ENCODE measurements at regions not wholly inside any gene's neighbourhood (a gene's known extent, or its start where the extent isn't known, plus 50 kb on each side); places are given as distances from the start of the nearest gene placed in this dataset.

GRCh38 chr13:73782450-73783449 is 351.5 kb downstream of the KLF12 start:
- ATAC-seq = no peak

GRCh38 chr13:73781384-73781783 is 352.8 kb downstream of the KLF12 start:
- ATAC-seq = no peak

GRCh38 chr13:73779881-73780280 is 354.3 kb downstream of the KLF12 start:
- no peak for ATAC-seq

- ATAC-seq = no peak
These were observed 355.9 kb downstream of the KLF12 start for GRCh38 chr13:73778242-73778864.

- ATAC-seq = no peak
These were observed 357.1 kb downstream of the KLF12 start for GRCh38 chr13:73777134-73777533.

GRCh38 chr13:73776151-73776785 is 357.9 kb downstream of the KLF12 start:
- no peak for ATAC-seq

GRCh38 chr13:73773168-73773549 is 361.0 kb downstream of the KLF12 start:
- ATAC-seq = no peak

GRCh38 chr13:73772449-73773167 is 361.6 kb downstream of the KLF12 start:
- ATAC-seq = no peak

GRCh38 chr13:73767747-73768315 is 366.4 kb downstream of the KLF12 start:
- no peak for ATAC-seq

GRCh38 chr13:73767191-73767741 is 366.9 kb downstream of the KLF12 start:
- ATAC-seq = no peak

GRCh38 chr13:73765651-73766384 is 368.4 kb downstream of the KLF12 start:
- no peak for ATAC-seq

GRCh38 chr13:73759434-73759833 is 374.8 kb downstream of the KLF12 start:
- ATAC-seq = no peak

GRCh38 chr13:73757481-73758233 is 376.5 kb downstream of the KLF12 start:
- no peak for ATAC-seq

- peak; percentile 56 for ATAC-seq
These were observed 379.4 kb downstream of the KLF12 start for GRCh38 chr13:73754727-73755292.

GRCh38 chr13:73754241-73754640 is 380.0 kb downstream of the KLF12 start:
- ATAC-seq = no peak

GRCh38 chr13:73751290-73751689 is 382.9 kb downstream of the KLF12 start:
- peak; percentile 77 for ATAC-seq

GRCh38 chr13:73748404-73748803 is 385.8 kb downstream of the KLF12 start:
- no peak for ATAC-seq

- ATAC-seq = no peak
These were observed 389.0 kb downstream of the KLF12 start for GRCh38 chr13:73745190-73745589.

GRCh38 chr13:73742982-73743381 is 391.2 kb downstream of the KLF12 start:
- no peak for ATAC-seq

- ATAC-seq = no peak
These were observed 392.5 kb downstream of the KLF12 start for GRCh38 chr13:73741742-73742141.

Measured in esophagus mucosa (tissue), 1 donor.